IMR-90 (cell line): ENCODE measurements at regions not wholly inside any gene's neighbourhood (a gene's known extent, or its start where the extent isn't known, plus 50 kb on each side); places are given as distances from the start of the nearest gene placed in this dataset.

Experiments
- ATAC-seq: fragments of 200-7000 bp; cut with Tn5 transposase; 2 replicates; pipeline ENCODE4 v1.9.1; 2020; ENCODE audit warnings: low read depth, mild to moderate bottlenecking, moderate library complexity
- BruUV-seq: library from RNA; stranded (reverse); fragments of 400-500 nt; replicated peaks from 2 replicates; lab custom pipeline; 2021; lab: Mats Ljungman, UMichigan
- CTCF ChIA-PET: fragments of 300-600 bp; formaldehyde crosslinking; extraction: SDS; loops from one replicate; lab custom pipeline; 2021; ENCODE audit warnings: antibody characterized with exemption; lab: Yijun Ruan, JAX
- POLR2A ChIA-PET: fragments of 300-600 bp; sonication (Branson Sonifier 250); formaldehyde crosslinking; loops from one replicate; lab custom pipeline; 2022; ENCODE audit warnings: antibody characterized with exemption; ENCODE audit not compliant: unreplicated experiment; lab: Charles Lee
- DNase-seq: peaks from one replicate; pipeline ENCODE4 v3.0.0; 2013
- H2AFZ ChIP-seq: replicated peaks from 2 replicates; pipeline ENCODE3; 2013; ENCODE audit warnings: low read length, mild to moderate bottlenecking; ENCODE audit not compliant: poor library complexity
- H2AK5ac ChIP-seq: 2 replicates; pipeline ENCODE4 v1.6.1; 2013; ENCODE audit warnings: low read depth, low read length, inconsistent platforms
- H2AK9ac ChIP-seq: replicated peaks from 2 replicates; pipeline ENCODE3; 2013; ENCODE audit warnings: mild to moderate bottlenecking, low read depth, low read length, moderate library complexity; ENCODE audit not compliant: poor library complexity
- H2BK120ac ChIP-seq: 2 replicates; pipeline ENCODE4 v1.6.1; 2013; ENCODE audit warnings: low read depth, low read length, inconsistent platforms
- H2BK15ac ChIP-seq: 3 replicates; pipeline ENCODE4 v1.6.1; 2013; ENCODE audit warnings: low read depth, low read length, inconsistent platforms
- H2BK20ac ChIP-seq: 2 replicates; pipeline ENCODE4 v1.6.1; 2013; ENCODE audit warnings: low read depth, mild to moderate bottlenecking, inconsistent platforms, low read length, moderate library complexity
- H2BK5ac ChIP-seq: 2 replicates; pipeline ENCODE4 v1.6.1; 2013; ENCODE audit warnings: mild to moderate bottlenecking, low read depth, low read length, inconsistent platforms; ENCODE audit not compliant: poor library complexity, severe bottlenecking
- H3K14ac ChIP-seq: replicated peaks from 2 replicates; pipeline ENCODE4 v1.6.1; 2013; ENCODE audit warnings: low read depth, low read length, inconsistent platforms
- H3K18ac ChIP-seq: 2 replicates; pipeline ENCODE4 v1.6.1; 2013; ENCODE audit warnings: low read depth, low read length, control low read depth
- H3K23ac ChIP-seq: 2 replicates; pipeline ENCODE4 v1.6.1; 2013; ENCODE audit warnings: low read depth, low read length, inconsistent platforms
- H3K27ac ChIP-seq: 2 replicates; pipeline ENCODE4 v1.5.1; 2013; ENCODE audit warnings: mild to moderate bottlenecking, control low read depth, low read length; ENCODE audit not compliant: insufficient read depth
- H3K27me3 ChIP-seq: 2 replicates; pipeline ENCODE4 v1.6.1; 2013; ENCODE audit warnings: low read length; ENCODE audit not compliant: control insufficient read depth, insufficient read depth
- H3K36me3 ChIP-seq: 2 replicates; pipeline ENCODE4 v1.6.1; 2013; ENCODE audit warnings: low read length, mixed read lengths; ENCODE audit not compliant: control insufficient read depth, insufficient read depth
- H3K4ac ChIP-seq: 2 replicates; pipeline ENCODE4 v1.6.1; 2013; ENCODE audit warnings: low read depth, low read length, inconsistent platforms
- H3K4me1 ChIP-seq: 2 replicates; pipeline ENCODE4 v1.6.1; 2013; ENCODE audit warnings: low read length, mixed read lengths; ENCODE audit not compliant: control insufficient read depth, insufficient read depth
- H3K4me2 ChIP-seq: 2 replicates; pipeline ENCODE4 v1.6.1; 2013; ENCODE audit warnings: low read depth, mild to moderate bottlenecking, control low read depth, low read length, moderate library complexity
- H3K4me3 ChIP-seq: 2 replicates; pipeline ENCODE4 v1.5.1; 2013; ENCODE audit warnings: low read depth, mild to moderate bottlenecking, control low read depth, low read length, moderate library complexity; ENCODE audit not compliant: insufficient read depth
- H3K56ac ChIP-seq: 2 replicates; pipeline ENCODE4 v1.6.1; 2013; ENCODE audit warnings: low read length, inconsistent platforms; ENCODE audit not compliant: insufficient read depth; ENCODE audit errors: extremely low read depth
- H3K79me1 ChIP-seq, 2 experiments: 2 replicates each; pipeline ENCODE4 v1.6.1; 2013; ENCODE audit warnings: low read length in 2 of 2, inconsistent platforms in 1 of 2, low read depth in 1 of 2
- H3K9ac ChIP-seq: 2 replicates; pipeline ENCODE4 v1.6.1; 2013; ENCODE audit warnings: low read depth, low read length, control low read depth
- H3K9me1 ChIP-seq: 2 replicates; pipeline ENCODE4 v1.6.1; 2013; ENCODE audit warnings: low read length, inconsistent platforms; ENCODE audit not compliant: insufficient read depth
- H3K9me3 ChIP-seq: 2 replicates; pipeline ENCODE4 v1.6.1; 2013; ENCODE audit warnings: low read length; ENCODE audit not compliant: control insufficient read depth, insufficient read depth
- H4K20me1 ChIP-seq: 2 replicates; pipeline ENCODE4 v1.6.1; 2013; ENCODE audit warnings: low read length, inconsistent platforms; ENCODE audit not compliant: insufficient read depth
- H4K5ac ChIP-seq: 2 replicates; pipeline ENCODE4 v1.6.1; 2013; ENCODE audit warnings: mild to moderate bottlenecking, low read depth, low read length, control low read depth
- H4K8ac ChIP-seq, 2 experiments: 2 replicates each; pipeline ENCODE4 v1.6.1; 2013; ENCODE audit warnings: low read depth in 2 of 2, low read length in 2 of 2, control low read depth in 1 of 2, inconsistent platforms in 1 of 2
- H4K91ac ChIP-seq: 2 replicates; pipeline ENCODE4 v1.6.1; 2013; ENCODE audit warnings: low read depth, low read length, inconsistent platforms; ENCODE audit not compliant: insufficient read depth
- POLR2A ChIP-seq: IDR thresholded peaks from 2 replicates; pipeline ENCODE4 v1.6.1; 2012; ENCODE audit warnings: mild to moderate bottlenecking, low read depth, low read length
- WGBS, 2 experiments: methylation state at CpG; one replicate each; pipeline versions ENCODE4 v1.1.5 to v1.1.7; 2013; ENCODE audit warnings: missing lambda C conversion rate in 2 of 2; ENCODE audit not compliant: insufficient read length in 1 of 2; ENCODE audit errors: extremely low coverage in 2 of 2; 5-methylcytosine and 5-hydroxymethylcytosine counted together
- dilution Hi-C: fragments of 300-500 bp; cut with HindIII; formaldehyde crosslinking; loops from one replicate; pipeline ENCODE4 v1.14.3; 2018; ENCODE audit warnings: low sequenced_read_pairs; ENCODE audit not compliant: unreplicated experiment
- in situ Hi-C: fragments of 300-500 bp; cut with MboI; formaldehyde crosslinking; loops from 3 replicates; pipeline ENCODE4 v1.14.3; 2019; ENCODE audit warnings: low sequenced_read_pairs, inconsistent platforms, mixed read lengths
- intact Hi-C: fragments of 100-400 bp; cut with micrococcal nuclease; formaldehyde crosslinking; loops from 2 replicates; pipeline ENCODE4 v1.10.0; 2022
- TF ChIP-seq, protein P1 (sequence below): fragments of 150-350 bp; IDR thresholded peaks from 2 replicates; pipeline ENCODE4 v1.6.1; 2017; ENCODE audit warnings: mild to moderate bottlenecking, antibody characterized with exemption, low read length, low read depth
- TF ChIP-seq, protein P2 (sequence below): conservative IDR thresholded peaks from 2 replicates; pipeline ENCODE4 v1.5.1; 2012; ENCODE audit warnings: mild to moderate bottlenecking, low read depth, low read length, improper control_type of control experiment

DNA sequence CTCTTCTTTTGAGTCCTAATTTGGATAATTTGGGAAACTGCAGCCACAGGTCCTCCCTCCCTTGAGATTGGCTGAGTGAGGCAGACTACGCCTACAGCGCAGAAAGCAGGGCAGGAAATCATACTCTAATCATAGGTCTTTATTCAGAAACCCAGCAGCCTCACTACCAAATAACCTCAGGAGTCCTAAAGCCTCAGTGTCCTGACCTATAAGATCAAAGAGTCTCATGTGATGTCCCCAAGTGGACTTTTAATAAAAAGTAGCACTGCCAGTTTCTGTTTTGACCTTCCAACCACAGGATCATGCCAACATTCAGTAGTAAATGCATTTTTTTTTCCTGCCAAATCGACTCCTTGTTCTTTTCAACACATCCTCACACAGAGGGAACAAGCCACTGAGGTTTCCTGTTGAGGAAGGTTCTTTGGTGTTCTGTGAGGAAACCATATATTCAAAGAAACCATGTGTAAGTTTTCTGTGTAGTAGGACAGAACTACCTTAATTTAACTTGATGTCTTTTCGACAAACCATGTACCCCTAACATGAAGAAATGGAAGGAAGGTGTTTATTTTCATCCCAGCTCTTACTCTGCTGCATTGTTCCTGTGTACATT, 72.2 kb downstream of the VCPKMT start:
- Histone ChIP-seq H3K56ac (no peak overlapping the region), H2AK5ac (peak overlapping the region; percentile 7; the same call in 1 of the 2 replicates), H3K27me3 (no peaks in the 10 kb centered on the region), H2BK120ac (peak overlapping the region; percentile 86), H3K9me1 (peaks cover 28% of the 10 kb centered on the region), H4K8ac (peak overlapping the region; percentile 23 to 79), H3K4ac (peak overlapping the region; percentile 75), H3K18ac (peak overlapping the region; percentile 89; the same call in 1 of the 2 replicates), H3K4me3 (no peak overlapping the region), H3K27ac (peak overlapping the region; percentile 13; the same call in 1 of the 2 replicates), H2AFZ (peak overlapping the region; percentile 66), H3K14ac (peak overlapping the region; percentile 76), H2BK5ac (peak overlapping the region; percentile 69), H3K36me3 (no peaks in the 10 kb centered on the region), H3K23ac (peak overlapping the region; percentile 47), H2BK15ac (peak overlapping the region; percentile 81; the same call in 2 of the 3 replicates), H2BK20ac (peak overlapping the region; percentile 89), H2AK9ac (no peak overlapping the region), H3K4me2 (no peak overlapping the region), H4K20me1 (no peaks in the 10 kb centered on the region; the same call in 1 of the 2 replicates), H3K79me1 (peaks cover 0 to 20% of the 10 kb centered on the region in 2 experiments; a peak in 3 of 4 replicates), H3K4me1 (peaks cover 28% of the 10 kb centered on the region), H4K91ac (peak overlapping the region; percentile 38), H3K9me3 (no peaks in the 10 kb centered on the region), H3K9ac (no peak overlapping the region), H4K5ac (peak overlapping the region; percentile 95)
- in situ Hi-C loops (no loop called here), intact Hi-C loops (no loop called here), dilution Hi-C loops (no loop called here)
- ATAC-seq: no peak
- 100% methylated on average over 2 of the region's 4 CpGs; no CpG with 5 or more reads in 1 of the 2 experiments for WGBS, 2 experiments
- DNase-seq: no peak
- ChIA-PET CTCF (interaction anchor here (0.6 kb wide), 1 partner anchor 128 kb away, joined by 6 read pairs; no protein-coding TSS in a partner anchor), POLR2A (interaction anchor here (1.0 kb wide), 1 partner anchor 17 kb away, joined by 3 read pairs; no protein-coding TSS in a partner anchor)
- TF ChIP-seq, protein P1, sequence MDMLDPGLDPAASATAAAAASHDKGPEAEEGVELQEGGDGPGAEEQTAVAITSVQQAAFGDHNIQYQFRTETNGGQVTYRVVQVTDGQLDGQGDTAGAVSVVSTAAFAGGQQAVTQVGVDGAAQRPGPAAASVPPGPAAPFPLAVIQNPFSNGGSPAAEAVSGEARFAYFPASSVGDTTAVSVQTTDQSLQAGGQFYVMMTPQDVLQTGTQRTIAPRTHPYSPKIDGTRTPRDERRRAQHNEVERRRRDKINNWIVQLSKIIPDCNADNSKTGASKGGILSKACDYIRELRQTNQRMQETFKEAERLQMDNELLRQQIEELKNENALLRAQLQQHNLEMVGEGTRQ: no peak
- TF ChIP-seq, protein P2, sequence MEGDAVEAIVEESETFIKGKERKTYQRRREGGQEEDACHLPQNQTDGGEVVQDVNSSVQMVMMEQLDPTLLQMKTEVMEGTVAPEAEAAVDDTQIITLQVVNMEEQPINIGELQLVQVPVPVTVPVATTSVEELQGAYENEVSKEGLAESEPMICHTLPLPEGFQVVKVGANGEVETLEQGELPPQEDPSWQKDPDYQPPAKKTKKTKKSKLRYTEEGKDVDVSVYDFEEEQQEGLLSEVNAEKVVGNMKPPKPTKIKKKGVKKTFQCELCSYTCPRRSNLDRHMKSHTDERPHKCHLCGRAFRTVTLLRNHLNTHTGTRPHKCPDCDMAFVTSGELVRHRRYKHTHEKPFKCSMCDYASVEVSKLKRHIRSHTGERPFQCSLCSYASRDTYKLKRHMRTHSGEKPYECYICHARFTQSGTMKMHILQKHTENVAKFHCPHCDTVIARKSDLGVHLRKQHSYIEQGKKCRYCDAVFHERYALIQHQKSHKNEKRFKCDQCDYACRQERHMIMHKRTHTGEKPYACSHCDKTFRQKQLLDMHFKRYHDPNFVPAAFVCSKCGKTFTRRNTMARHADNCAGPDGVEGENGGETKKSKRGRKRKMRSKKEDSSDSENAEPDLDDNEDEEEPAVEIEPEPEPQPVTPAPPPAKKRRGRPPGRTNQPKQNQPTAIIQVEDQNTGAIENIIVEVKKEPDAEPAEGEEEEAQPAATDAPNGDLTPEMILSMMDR: no peak
- TF ChIP-seq POLR2A: no peak
- no TSS peak for BruUV-seq
